Esophagus muscularis mucosa (tissue), 4 donors: ENCODE measurements at regions not wholly inside any gene's neighbourhood (a gene's known extent, or its start where the extent isn't known, plus 50 kb on each side); places are given as distances from the start of the nearest gene placed in this dataset.

Experiments
- DNase-seq: peaks from one replicate; pipeline ENCODE4 v3.0.0-alpha.2; 2017; ENCODE audit errors: extremely low spot score
- H3K27ac ChIP-seq, 4 donors: fragments of 200-600 bp; sonication (generic); replicated peaks in 1 of 4; 1 replicate in 3 of 4; 2 replicates in 1 of 4; pipeline ENCODE4 v1.5.1; 2016 to 2019; ENCODE audit warnings: mild to moderate bottlenecking in 1 of 4
- H3K27me3 ChIP-seq, 4 donors: fragments of 200-600 bp; sonication (generic); one replicate each; pipeline versions ENCODE4 v1.5.1 to v1.6.0; 2016 to 2019
- H3K36me3 ChIP-seq, 4 donors: fragments of 200-600 bp; sonication (generic); one replicate each; pipeline ENCODE4 v1.5.1; 2016 to 2019
- H3K4me1 ChIP-seq, 4 donors: fragments of 200-600 bp; sonication (generic); one replicate each; pipeline ENCODE4 v1.5.1; 2016 to 2019
- H3K4me3 ChIP-seq, 4 donors: fragments of 200-600 bp; sonication (generic); 1 replicate in 2 of 4; 2 replicates in 2 of 4; pipeline ENCODE4 v1.5.1; 2016 to 2019; ENCODE audit warnings: mild to moderate bottlenecking in 4 of 4, moderate library complexity in 1 of 4
- H3K9me3 ChIP-seq, 4 donors: fragments of 200-600 bp; sonication (generic); 1 replicate in 3 of 4; 2 replicates in 1 of 4; pipeline ENCODE4 v1.5.1; 2016 to 2019
- CTCF ChIP-seq, 3 experiments: fragments of 200-600 bp in 2 of 3; fragments of 450-650 bp in 1 of 3; sonication (generic) in 2 of 3; IDR thresholded peaks; one replicate each; pipeline ENCODE4 v1.5.1; 2017 to 2019; ENCODE audit warnings: antibody characterized with exemption in 3 of 3, mild to moderate bottlenecking in 2 of 3, moderate library complexity in 1 of 3
- EP300 ChIP-seq: sonication (generic); formaldehyde crosslinking; IDR thresholded peaks from one replicate; pipeline ENCODE4 v1.6.1; 2017; ENCODE audit warnings: antibody characterized with exemption
- POLR2A ChIP-seq: fragments of 450-650 bp; IDR thresholded peaks from one replicate; pipeline ENCODE4 v1.6.1; 2017; ENCODE audit warnings: antibody characterized with exemption, moderate library complexity, mild to moderate bottlenecking, low read depth
- POLR2AphosphoS5 ChIP-seq, 2 donors: sonication (generic); formaldehyde crosslinking; IDR thresholded peaks; one replicate each; pipeline ENCODE4 v1.6.1; 2017; ENCODE audit warnings: antibody characterized with exemption in 2 of 2
- WGBS: methylation state at CpG from one replicate; pipeline ENCODE4 v1.1.5; 2018; 5-methylcytosine and 5-hydroxymethylcytosine counted together
- intact Hi-C: fragments of 100-400 bp; cut with DNase I; formaldehyde crosslinking; loops from one replicate; pipeline ENCODE4 v1.15.1; 2023

- intact Hi-C loops: no loop called here
- Histone ChIP-seq H3K27ac (no peak overlapping the region), H3K9me3 (no peaks in the 10 kb centered on the region), H3K4me3 (no peak overlapping the region), H3K36me3 (no peaks in the 10 kb centered on the region), H3K4me1 (no peaks in the 10 kb centered on the region), H3K27me3 (no peaks in the 10 kb centered on the region)
- 87% methylated on average over 4 of the region's 4 CpGs for WGBS
- TF ChIP-seq CTCF (IDR thresholded peaks at IDR 0.05) (no peak), POLR2A (no peak), POLR2AphosphoS5 (IDR thresholded peaks at IDR 0.05) (no peak), EP300 (no peak)
- no peak for DNase-seq
Observed at GRCh38 chr3:27644941-27645340, 77.2 kb downstream of the EOMES start.

GRCh38 chr3:27643355-27643754, 78.8 kb downstream of the EOMES start:
- H3K27me3 ChIP-seq: no peaks in the 10 kb centered on the region
- H3K4me3 ChIP-seq: no peak overlapping the region
- intact Hi-C loops: no loop called here
- H3K36me3 ChIP-seq: no peaks in the 10 kb centered on the region
- no peaks in the 10 kb centered on the region for H3K4me1 ChIP-seq
- DNase-seq: no peak
- TF ChIP-seq EP300 (no peak), POLR2A (no peak), POLR2AphosphoS5 (IDR thresholded peaks at IDR 0.05) (no peak), CTCF (IDR thresholded peaks at IDR 0.05) (no peak)
- WGBS: 63% methylated on average over 3 of the region's 3 CpGs
- no peak overlapping the region for H3K27ac ChIP-seq
- H3K9me3 ChIP-seq: no peaks in the 10 kb centered on the region

GRCh38 chr3:27642796-27643195, 79.3 kb downstream of the EOMES start:
- 87% methylated on average over 5 of the region's 5 CpGs for WGBS
- no peaks in the 10 kb centered on the region for H3K27me3 ChIP-seq
- H3K36me3 ChIP-seq: no peaks in the 10 kb centered on the region
- no peaks in the 10 kb centered on the region for H3K4me1 ChIP-seq
- intact Hi-C loops: no loop called here
- no peak overlapping the region for H3K27ac ChIP-seq
- H3K9me3 ChIP-seq: no peaks in the 10 kb centered on the region
- H3K4me3 ChIP-seq: no peak overlapping the region
- no peak for DNase-seq
- no peak for TF ChIP-seq POLR2A
- TF ChIP-seq CTCF (IDR thresholded peaks at IDR 0.05): no peak
- TF ChIP-seq POLR2AphosphoS5 (IDR thresholded peaks at IDR 0.05): no peak
- TF ChIP-seq EP300: no peak

- no peak for DNase-seq
- intact Hi-C loops: no loop called here
- Histone ChIP-seq H3K9me3 (no peaks in the 10 kb centered on the region), H3K4me1 (no peaks in the 10 kb centered on the region), H3K4me3 (no peak overlapping the region), H3K27ac (no peak overlapping the region), H3K27me3 (no peaks in the 10 kb centered on the region), H3K36me3 (no peaks in the 10 kb centered on the region)
- 96% methylated on average over 5 of the region's 5 CpGs for WGBS
- TF ChIP-seq EP300 (no peak), CTCF (IDR thresholded peaks at IDR 0.05) (no peak), POLR2AphosphoS5 (IDR thresholded peaks at IDR 0.05) (no peak), POLR2A (no peak)
Observed at GRCh38 chr3:27641888-27642601, 80.1 kb downstream of the EOMES start.

- WGBS: 97% methylated on average over 1 of the region's 1 CpG
- intact Hi-C loops: no loop called here
- TF ChIP-seq POLR2AphosphoS5 (IDR thresholded peaks at IDR 0.05) (no peak), POLR2A (no peak), CTCF (IDR thresholded peaks at IDR 0.05) (no peak), EP300 (no peak)
Observed at GRCh38 chr3:27641271-27641800, 80.8 kb downstream of the EOMES start.

More at GRCh38 chr3:27641271-27641800, 80.8 kb downstream of the EOMES start:
- DNase-seq: no peak
- Histone ChIP-seq H3K36me3 (no peaks in the 10 kb centered on the region), H3K9me3 (no peaks in the 10 kb centered on the region), H3K27me3 (no peaks in the 10 kb centered on the region), H3K27ac (no peak overlapping the region), H3K4me3 (no peak overlapping the region), H3K4me1 (no peaks in the 10 kb centered on the region)
